ENCODE measurements at regions not wholly inside any gene's neighbourhood (a gene's known extent, or its start where the extent isn't known, plus 50 kb on each side); places are given as distances from the start of the nearest gene placed in this dataset.

- peak overlapping the region; percentile 58 to 68 for H3K27ac ChIP-seq
- no peak for DNase-seq
- H3K36me3 ChIP-seq, result no peaks in the 10 kb centered on the region
- H3K4me1 ChIP-seq, result peaks cover 0 to 43% (median 11%) of the 10 kb centered on the region in 4 donors
- no peaks in the 10 kb centered on the region for H3K27me3 ChIP-seq
- intact Hi-C loops (cut with DNase I; ENCODE audit: low total_unique reads), result no loop called here
- H3K9me3 ChIP-seq, result no peaks in the 10 kb centered on the region
- TF ChIP-seq CTCF (IDR thresholded peaks at IDR 0.05), result no peak
- H3K4me3 ChIP-seq, result peak overlapping the region in 1 of 2 donors; percentile 11
Measured at GRCh38 chr9:119963798-119964372, 594.6 kb upstream of the BRINP1 start.

DNA sequence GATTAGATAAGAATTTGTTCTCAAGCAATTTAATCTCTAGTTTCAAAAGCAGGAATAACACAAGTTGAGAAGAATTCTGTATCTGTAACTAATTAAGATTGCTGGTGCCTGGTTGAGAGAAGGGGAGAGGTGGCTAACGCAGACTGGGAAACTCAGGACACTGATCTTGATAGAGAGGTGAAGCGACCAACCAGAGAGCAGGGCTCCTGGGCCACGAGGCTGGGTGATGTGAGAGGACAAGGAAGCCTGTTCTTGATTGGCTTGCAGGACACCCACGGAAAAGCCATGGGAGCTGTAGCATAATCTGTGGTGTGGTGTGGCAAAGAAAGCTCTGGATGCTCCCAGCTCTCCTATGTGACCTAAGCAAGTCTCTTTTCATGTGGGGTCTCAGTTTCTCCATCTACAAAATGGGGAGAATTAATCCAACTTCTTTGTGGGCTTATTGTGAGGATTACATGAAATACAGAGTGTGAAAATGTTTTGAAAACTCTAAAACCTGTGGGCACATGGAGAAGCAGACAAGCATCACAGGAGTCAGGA is 594.1 kb upstream of the BRINP1 start:
- peak overlapping the region in 1 of 2 donors; percentile 11 for H3K4me3 ChIP-seq
- peak in 1 of 2 donors; percentile 70 for DNase-seq
- H3K27me3 ChIP-seq, result no peaks in the 10 kb centered on the region
- H3K27ac ChIP-seq, result peak overlapping the region; percentile 58 to 68
- TF ChIP-seq CTCF (IDR thresholded peaks at IDR 0.05), result no peak
- intact Hi-C loops (cut with DNase I; ENCODE audit: low total_unique reads), result no loop called here
- no peaks in the 10 kb centered on the region for H3K36me3 ChIP-seq
- H3K9me3 ChIP-seq, result no peaks in the 10 kb centered on the region
- H3K4me1 ChIP-seq, result peaks cover 0 to 39% (median 11%) of the 10 kb centered on the region in 4 donors

GRCh38 chr9:119961774-119962424 is 592.7 kb upstream of the BRINP1 start:
- Histone ChIP-seq H3K36me3 (no peaks in the 10 kb centered on the region), H3K4me3 (no peak overlapping the region), H3K4me1 (peaks cover 0 to 52% (median 15%) of the 10 kb centered on the region in 4 donors), H3K27ac (no peak overlapping the region), H3K27me3 (no peaks in the 10 kb centered on the region), H3K9me3 (no peaks in the 10 kb centered on the region)
- peak; percentile 13 to 42 for TF ChIP-seq CTCF (IDR thresholded peaks at IDR 0.05)
- intact Hi-C loops (cut with DNase I; ENCODE audit: low total_unique reads), result no loop called here
- DNase-seq, result no peak

GRCh38 chr9:119959846-119960545 is 590.8 kb upstream of the BRINP1 start:
- intact Hi-C loops (cut with DNase I; ENCODE audit: low total_unique reads), result no loop called here
- Histone ChIP-seq H3K36me3 (no peaks in the 10 kb centered on the region), H3K27me3 (no peaks in the 10 kb centered on the region), H3K4me3 (no peak overlapping the region), H3K9me3 (no peaks in the 10 kb centered on the region), H3K4me1 (peaks cover 0 to 71% (median 32%) of the 10 kb centered on the region in 4 donors), H3K27ac (peak overlapping the region; percentile 27 to 45)
- no peak for TF ChIP-seq CTCF (IDR thresholded peaks at IDR 0.05)
- DNase-seq, result no peak

- Histone ChIP-seq H3K4me1 (peaks cover 0 to 74% (median 33%) of the 10 kb centered on the region in 4 donors), H3K9me3 (no peaks in the 10 kb centered on the region), H3K27me3 (no peaks in the 10 kb centered on the region), H3K36me3 (no peaks in the 10 kb centered on the region), H3K27ac (peak overlapping the region; percentile 61 to 73), H3K4me3 (no peak overlapping the region)
- TF ChIP-seq CTCF (IDR thresholded peaks at IDR 0.05), result no peak
- intact Hi-C loops (cut with DNase I; ENCODE audit: low total_unique reads), result no loop called here
- DNase-seq, result no peak
Measured at GRCh38 chr9:119956111-119956510, 586.9 kb upstream of the BRINP1 start.
